Kidney capillary endothelial cell (primary cell): ENCODE measurements at regions not wholly inside any gene's neighbourhood (a gene's known extent, or its start where the extent isn't known, plus 50 kb on each side); places are given as distances from the start of the nearest gene placed in this dataset.

Experiments used
- DNase-seq: peaks from one replicate; pipeline ENCODE4 v3.0.0-alpha.2; 2018; ENCODE audit warnings: low spot score

- no peak for DNase-seq
These were observed 224.4 kb upstream of the GALNT17 start for GRCh38 chr7:70907259-70908247.

GRCh38 chr7:70913924-70914323 lies 218.0 kb upstream of the GALNT17 start:
- DNase-seq, result no peak

- no peak for DNase-seq
These were observed 216.9 kb upstream of the GALNT17 start for GRCh38 chr7:70915067-70915466.

GRCh38 chr7:70919481-70920073 lies 212.4 kb upstream of the GALNT17 start:
- no peak for DNase-seq

GRCh38 chr7:70920876-70921275 lies 211.1 kb upstream of the GALNT17 start:
- no peak for DNase-seq

GRCh38 chr7:70923181-70923845 lies 208.6 kb upstream of the GALNT17 start:
- no peak for DNase-seq

- no peak for DNase-seq
These were observed 206.4 kb upstream of the GALNT17 start for GRCh38 chr7:70925411-70926115.

- no peak for DNase-seq
These were observed 205.3 kb upstream of the GALNT17 start for GRCh38 chr7:70926666-70927065.

GRCh38 chr7:70935311-70935710 lies 196.6 kb upstream of the GALNT17 start:
- DNase-seq, result no peak

- no peak for DNase-seq
These were observed 196.1 kb upstream of the GALNT17 start for GRCh38 chr7:70935854-70936253.

GRCh38 chr7:70937424-70937823 lies 194.5 kb upstream of the GALNT17 start:
- no peak for DNase-seq

- no peak for DNase-seq
These were observed 191.3 kb upstream of the GALNT17 start for GRCh38 chr7:70940597-70940996.

- DNase-seq, result no peak
These were observed 189.2 kb upstream of the GALNT17 start for GRCh38 chr7:70942791-70943190.

GRCh38 chr7:70944516-70944915 lies 187.4 kb upstream of the GALNT17 start:
- no peak for DNase-seq

- no peak for DNase-seq
These were observed 184.8 kb upstream of the GALNT17 start for GRCh38 chr7:70947181-70947580.

- DNase-seq, result no peak
These were observed 182.1 kb upstream of the GALNT17 start for GRCh38 chr7:70949862-70950261.

GRCh38 chr7:70951271-70951962 lies 180.5 kb upstream of the GALNT17 start:
- DNase-seq, result no peak

- DNase-seq, result no peak
These were observed 179.6 kb upstream of the GALNT17 start for GRCh38 chr7:70952311-70952710.

GRCh38 chr7:70953331-70953741 lies 178.6 kb upstream of the GALNT17 start:
- DNase-seq, result no peak

- no peak for DNase-seq
These were observed 178.1 kb upstream of the GALNT17 start for GRCh38 chr7:70953796-70954195.

GRCh38 chr7:70972693-70973092 lies 159.3 kb upstream of the GALNT17 start:
- DNase-seq, result no peak

- no peak for DNase-seq
These were observed 156.2 kb upstream of the GALNT17 start for GRCh38 chr7:70975754-70976153.
